ENCODE measurements at regions not wholly inside any gene's neighbourhood (a gene's known extent, or its start where the extent isn't known, plus 50 kb on each side); places are given as distances from the start of the nearest gene placed in this dataset.
"Not testable (repeated sequence)": the region's sequence is repeated elsewhere in the genome, so short reads cannot be mapped to it uniquely, and the experiment has no call there.

DNA sequence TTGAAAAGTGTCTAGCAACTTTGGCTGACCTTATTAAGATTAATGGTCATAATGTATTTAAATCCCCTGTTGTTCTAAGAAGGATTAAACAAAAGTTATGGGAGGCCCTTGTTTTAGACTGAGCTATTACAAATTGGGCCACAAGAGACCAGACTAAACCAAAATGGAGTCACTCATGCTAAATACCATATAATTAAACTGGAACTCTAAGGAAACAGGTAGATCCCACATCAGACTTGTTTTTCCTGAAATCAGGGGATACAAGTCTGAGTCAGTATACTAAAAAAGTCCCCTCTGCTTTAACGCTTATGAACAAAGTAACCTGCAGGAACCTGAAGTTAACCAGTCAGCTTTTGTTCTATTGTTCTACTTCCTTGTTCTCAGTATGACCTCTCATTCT is 305.9 kb upstream of the SGCG start:
- H3K4me3 ChIP-seq (replicated peaks; ENCODE audit: low read depth, low read length) = no peak overlapping the region
- no peak for DNase-seq (ENCODE audit: extremely low read depth, low read depth)
- TF ChIP-seq, protein P1, sequence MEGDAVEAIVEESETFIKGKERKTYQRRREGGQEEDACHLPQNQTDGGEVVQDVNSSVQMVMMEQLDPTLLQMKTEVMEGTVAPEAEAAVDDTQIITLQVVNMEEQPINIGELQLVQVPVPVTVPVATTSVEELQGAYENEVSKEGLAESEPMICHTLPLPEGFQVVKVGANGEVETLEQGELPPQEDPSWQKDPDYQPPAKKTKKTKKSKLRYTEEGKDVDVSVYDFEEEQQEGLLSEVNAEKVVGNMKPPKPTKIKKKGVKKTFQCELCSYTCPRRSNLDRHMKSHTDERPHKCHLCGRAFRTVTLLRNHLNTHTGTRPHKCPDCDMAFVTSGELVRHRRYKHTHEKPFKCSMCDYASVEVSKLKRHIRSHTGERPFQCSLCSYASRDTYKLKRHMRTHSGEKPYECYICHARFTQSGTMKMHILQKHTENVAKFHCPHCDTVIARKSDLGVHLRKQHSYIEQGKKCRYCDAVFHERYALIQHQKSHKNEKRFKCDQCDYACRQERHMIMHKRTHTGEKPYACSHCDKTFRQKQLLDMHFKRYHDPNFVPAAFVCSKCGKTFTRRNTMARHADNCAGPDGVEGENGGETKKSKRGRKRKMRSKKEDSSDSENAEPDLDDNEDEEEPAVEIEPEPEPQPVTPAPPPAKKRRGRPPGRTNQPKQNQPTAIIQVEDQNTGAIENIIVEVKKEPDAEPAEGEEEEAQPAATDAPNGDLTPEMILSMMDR (IDR thresholded peaks at IDR 0.05; ENCODE audit: low read depth, low read length, missing control alignments) = no peak

DNA sequence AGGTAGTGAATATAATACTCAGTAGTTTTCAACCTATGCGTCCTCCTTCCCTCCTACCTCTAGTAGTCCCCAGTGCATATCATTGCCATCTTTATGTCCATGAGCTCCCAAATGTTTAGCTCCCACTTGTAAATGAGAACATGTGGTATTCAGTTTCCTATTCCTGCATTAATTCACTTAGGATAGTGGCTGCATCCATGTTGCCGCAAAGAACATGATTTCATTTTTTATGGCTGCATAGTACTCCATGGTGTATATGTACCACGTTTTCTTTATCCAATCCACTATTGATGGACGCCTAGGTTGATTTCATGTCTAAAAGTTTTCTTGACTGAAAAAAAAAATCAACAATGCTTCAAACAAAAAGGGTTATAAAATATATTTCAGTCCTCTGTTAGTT is 303.4 kb upstream of the SGCG start:
- TF ChIP-seq, protein P1 (IDR thresholded peaks at IDR 0.05; ENCODE audit: low read depth, low read length, missing control alignments) = no peak
- H3K4me3 ChIP-seq (replicated peaks; ENCODE audit: low read depth, low read length) = no peak overlapping the region
- no peak for DNase-seq (ENCODE audit: extremely low read depth, low read depth)

DNA sequence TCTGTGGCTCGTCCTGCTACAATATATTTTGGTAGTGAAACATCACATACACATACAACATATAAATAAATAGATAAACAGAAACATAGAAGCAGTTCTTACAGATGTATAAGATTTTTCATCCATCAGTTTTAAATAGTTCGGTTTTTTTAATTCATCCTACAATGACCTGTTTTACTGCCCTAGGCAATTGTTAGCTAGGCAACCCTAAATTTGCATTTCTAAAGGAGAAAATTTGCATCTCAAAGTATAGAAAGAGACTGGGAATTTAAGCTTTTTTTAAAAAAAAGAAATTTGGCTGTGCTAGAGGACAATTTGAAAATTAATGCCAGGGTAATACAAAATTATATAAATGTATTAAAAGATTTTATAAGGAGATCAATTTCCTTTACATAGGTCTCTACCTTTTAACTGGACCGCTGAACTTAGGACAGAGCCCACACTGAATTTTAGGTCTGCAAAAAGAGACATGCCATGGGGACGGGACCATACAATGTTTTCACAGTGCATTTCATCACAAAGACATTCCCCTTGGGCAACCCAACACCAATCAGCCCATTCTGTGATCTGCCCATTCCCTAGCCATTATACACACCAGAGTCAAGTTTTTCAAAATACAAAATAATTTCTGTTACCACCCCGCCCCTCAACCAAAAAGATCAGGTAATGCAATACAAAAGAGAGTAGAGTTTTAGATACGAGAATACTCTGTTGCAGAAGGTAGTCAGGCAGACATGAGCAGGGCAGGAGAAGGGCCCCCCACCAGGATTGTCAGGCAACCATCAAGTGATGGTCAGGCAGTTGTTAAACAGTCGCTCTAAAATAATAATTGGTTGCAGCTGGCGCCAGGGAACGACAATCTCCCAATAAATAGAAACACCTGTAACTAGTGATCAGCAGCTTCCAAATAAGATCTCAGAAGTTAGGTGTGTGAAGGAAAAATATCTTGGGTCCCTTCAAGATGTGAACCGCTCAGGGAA is 299.7 kb upstream of the SGCG start:
- H3K4me3 ChIP-seq (replicated peaks; ENCODE audit: low read depth, low read length) = no peak overlapping the region
- TF ChIP-seq, protein P1 (IDR thresholded peaks at IDR 0.05; ENCODE audit: low read depth, low read length, missing control alignments) = no peak
- no peak for DNase-seq (ENCODE audit: extremely low read depth, low read depth)

DNA sequence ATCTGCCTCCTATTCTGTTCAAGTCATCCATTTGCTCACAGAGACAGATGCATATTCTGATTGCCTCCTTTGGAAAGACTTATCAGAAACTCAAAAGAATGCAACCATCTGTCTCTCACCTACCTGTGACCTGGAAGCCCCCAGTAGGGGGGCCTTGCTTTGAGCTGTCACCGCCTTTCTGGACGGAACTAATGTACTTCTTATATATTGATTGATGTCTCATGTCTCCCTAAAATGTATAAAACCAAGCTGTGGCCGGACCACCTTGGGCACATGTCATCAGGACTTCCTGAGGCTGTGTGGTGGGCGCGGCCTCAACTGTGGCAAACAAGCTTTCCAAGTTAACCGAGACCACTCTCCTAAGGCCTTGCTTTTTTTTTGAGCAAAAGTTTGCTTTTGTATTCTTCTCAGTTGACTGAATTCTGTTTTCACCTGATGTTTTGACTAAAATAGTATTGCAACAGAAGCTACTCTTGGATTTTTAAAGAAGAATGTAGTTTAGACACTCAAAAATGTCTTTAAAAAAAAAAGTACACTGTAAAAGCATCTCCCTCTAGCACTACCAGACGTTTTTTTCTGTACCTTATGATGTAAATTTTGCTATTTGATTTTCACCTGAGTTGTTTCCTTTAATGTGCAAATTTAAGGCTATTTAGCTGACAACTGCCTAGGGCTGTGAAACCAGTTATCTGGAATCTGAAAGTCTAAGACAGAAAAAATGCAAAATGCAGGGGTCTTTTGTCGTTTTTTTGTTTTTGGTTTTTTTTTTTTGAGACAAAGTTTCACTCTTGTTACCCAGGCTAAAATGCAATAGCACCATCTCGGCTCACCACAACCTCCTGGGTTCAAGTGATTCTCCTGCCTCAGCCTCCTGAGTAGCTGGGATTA is 298.8 kb upstream of the SGCG start:
- not testable (repeated sequence) for DNase-seq (ENCODE audit: extremely low read depth, low read depth); H3K4me3 ChIP-seq (replicated peaks; ENCODE audit: low read depth, low read length)

DNA sequence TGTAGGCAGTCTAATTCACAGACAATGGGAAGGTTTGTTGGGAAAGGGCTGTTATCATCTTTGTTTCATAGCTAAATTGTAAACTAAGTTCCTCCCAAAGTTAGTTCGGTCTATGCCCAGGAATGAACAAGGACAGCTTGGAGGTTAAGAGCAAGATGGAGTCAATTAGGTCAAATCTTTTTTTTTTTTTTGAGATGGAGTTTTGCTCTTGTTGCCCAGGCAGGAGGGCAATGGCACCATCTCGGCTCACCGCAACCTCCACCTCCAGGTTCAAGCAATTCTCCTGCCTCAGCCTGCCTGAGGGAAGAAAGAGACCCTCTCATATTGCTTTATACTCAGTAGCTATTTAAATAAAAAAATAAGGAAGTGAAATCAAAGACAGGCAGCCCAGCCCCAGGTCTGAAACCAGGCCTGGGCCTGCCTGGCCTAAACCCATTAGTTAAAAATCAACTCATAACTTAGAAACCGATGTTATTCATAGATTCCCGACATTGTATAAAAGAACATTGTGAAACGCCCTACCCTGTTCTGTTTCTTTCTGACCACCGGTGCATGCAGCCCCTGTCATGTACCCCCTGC is 297.4 kb upstream of the SGCG start:
- no peak overlapping the region for H3K4me3 ChIP-seq (replicated peaks; ENCODE audit: low read depth, low read length)
- no peak for DNase-seq (ENCODE audit: extremely low read depth, low read depth)
- TF ChIP-seq, protein P1 (IDR thresholded peaks at IDR 0.05; ENCODE audit: low read depth, low read length, missing control alignments) = no peak

DNA sequence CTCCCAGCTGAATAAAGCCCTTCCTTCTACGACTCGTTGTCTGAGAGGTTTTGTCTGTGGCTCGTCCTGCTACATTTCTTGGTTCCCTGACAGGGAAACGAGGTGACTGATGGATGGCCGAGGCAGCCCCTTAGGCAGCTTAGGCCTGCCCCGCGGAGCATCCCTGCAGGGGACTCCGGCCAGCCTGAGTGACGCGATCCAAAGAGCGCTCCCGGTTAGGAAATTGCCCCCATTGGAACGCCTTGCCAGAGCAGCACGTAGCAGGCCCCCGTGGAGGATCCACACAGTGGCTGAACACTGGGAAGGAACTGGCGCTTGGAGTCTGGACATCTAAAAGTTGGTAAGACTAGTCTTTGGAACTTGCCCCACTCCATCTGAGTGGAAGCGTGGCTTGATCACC is 296.8 kb upstream of the SGCG start:
- no peak for DNase-seq (ENCODE audit: extremely low read depth, low read depth)
- TF ChIP-seq, protein P1 (IDR thresholded peaks at IDR 0.05; ENCODE audit: low read depth, low read length, missing control alignments) = no peak
- H3K4me3 ChIP-seq (replicated peaks; ENCODE audit: low read depth, low read length) = no peak overlapping the region

DNA sequence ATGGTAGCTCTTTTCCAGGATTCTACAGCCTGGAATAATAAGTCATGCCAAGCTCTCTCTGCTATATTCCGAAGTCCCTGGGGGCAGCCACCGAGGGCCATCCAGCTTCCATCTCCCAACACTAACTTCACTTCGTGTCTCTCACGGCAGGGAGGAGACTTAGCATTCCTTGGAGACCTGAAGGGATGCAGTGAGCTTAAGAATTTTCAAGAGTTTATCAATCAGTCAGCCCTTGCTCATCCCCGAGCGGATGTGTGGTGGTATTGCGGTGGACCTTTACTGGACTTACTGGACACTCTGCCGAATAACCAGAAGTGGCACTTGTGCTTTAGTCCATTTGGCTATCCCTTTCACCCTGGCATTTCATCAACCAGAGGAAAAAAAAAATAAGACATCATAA is 294.7 kb upstream of the SGCG start:
- DNase-seq (ENCODE audit: extremely low read depth, low read depth); H3K4me3 ChIP-seq (replicated peaks; ENCODE audit: low read depth, low read length): not testable (repeated sequence)

DNA sequence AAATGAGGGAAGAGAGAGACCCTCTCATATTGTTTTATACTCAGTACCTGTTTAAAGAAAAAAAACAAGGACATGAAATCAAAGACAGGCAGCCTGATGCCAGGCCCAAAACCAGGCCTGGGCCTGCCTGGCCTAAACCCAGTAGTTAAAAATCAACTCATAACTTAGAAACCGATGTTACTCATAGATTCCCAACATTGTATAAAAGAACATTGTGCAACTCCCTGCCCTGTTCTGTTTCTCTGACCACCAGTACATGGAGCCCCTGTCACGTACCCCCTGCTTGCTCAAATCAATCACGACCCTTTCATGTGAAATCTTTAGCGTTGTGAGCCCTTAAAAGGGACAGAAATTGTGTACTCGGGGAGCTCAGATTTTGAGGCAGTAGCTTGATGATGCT is 291.4 kb upstream of the SGCG start:
- DNase-seq (ENCODE audit: extremely low read depth, low read depth); H3K4me3 ChIP-seq (replicated peaks; ENCODE audit: low read depth, low read length): not testable (repeated sequence)
